SK-N-SH (cell line): ENCODE measurements at regions not wholly inside any gene's neighbourhood (a gene's known extent, or its start where the extent isn't known, plus 50 kb on each side); places are given as distances from the start of the nearest gene placed in this dataset.
"Not testable (repeated sequence)": the region's sequence is repeated elsewhere in the genome, so short reads cannot be mapped to it uniquely, and the experiment has no call there.

Experiments
- CTCF ChIA-PET: fragments of 300-600, 350-600 bp; formaldehyde crosslinking; extraction: SDS; loops from one replicate; lab custom pipeline; 2021; lab: Yijun Ruan, JAX
- POLR2A ChIA-PET: fragments of 350-600 bp; sonication (Branson Sonifier 250); formaldehyde crosslinking; extraction: SDS; loops from one replicate; lab custom pipeline; 2020; ENCODE audit warnings: antibody characterized with exemption, inconsistent platforms; lab: Yijun Ruan, JAX
- DNase-seq: peaks from one replicate; pipeline ENCODE4 v3.0.0; 2012
- H2AFZ ChIP-seq: fragments of 200-600 bp; sonication (generic); 2 replicates; pipeline ENCODE4 v1.8.1; 2016; ENCODE audit warnings: antibody characterized with exemption, mild to moderate bottlenecking, low read depth
- H3F3A ChIP-seq: fragments of 200-600 bp; sonication (generic); replicated peaks from 2 replicates; pipeline ENCODE3; 2016; ENCODE audit warnings: antibody characterized with exemption, mild to moderate bottlenecking; ENCODE audit not compliant: insufficient read depth
- H3K27ac ChIP-seq, 2 experiments: fragments of 200-500 bp in 1 of 2; fragments of 200-600 bp in 1 of 2; sonication (Bioruptor generic) in 1 of 2; sonication (generic), shearing (Covaris generic) in 1 of 2; 2 replicates each; pipeline versions ENCODE4 v1.5.1 to v1.6.1; 2014 to 2016; ENCODE audit warnings: low read depth in 2 of 2, inconsistent platforms in 1 of 2, low read length in 1 of 2, mild to moderate bottlenecking in 1 of 2, mixed read lengths in 1 of 2
- H3K27me3 ChIP-seq: fragments of 200-600 bp; sonication (generic), shearing (Covaris generic); 2 replicates; pipeline ENCODE4 v1.6.1; 2016; ENCODE audit warnings: mixed run types; ENCODE audit not compliant: insufficient read depth
- H3K36me3 ChIP-seq, 2 experiments: fragments of 200-500 bp in 1 of 2; fragments of 200-600 bp in 1 of 2; sonication (Bioruptor generic) in 1 of 2; sonication (generic) in 1 of 2; replicated peaks in 1 of 2; 2 replicates each; pipeline versions ENCODE3 to v1.5.1; 2014 to 2016; ENCODE audit warnings: low read length in 1 of 2, mild to moderate bottlenecking in 1 of 2; ENCODE audit not compliant: insufficient read depth in 2 of 2, control insufficient read depth in 1 of 2
- H3K4me1 ChIP-seq, 2 experiments: fragments of 200-500 bp in 1 of 2; fragments of 200-600 bp in 1 of 2; sonication (Bioruptor generic) in 1 of 2; sonication (generic), shearing (Covaris generic) in 1 of 2; 2 replicates each; pipeline versions ENCODE4 v1.5.1 to v1.6.1; 2014 to 2016; ENCODE audit warnings: low read depth in 1 of 2, low read length in 1 of 2, mixed run types in 1 of 2; ENCODE audit not compliant: insufficient read depth in 2 of 2, control insufficient read depth in 1 of 2
- H3K4me2 ChIP-seq: fragments of 200-600 bp; sonication (generic), shearing (Covaris generic); 2 replicates; pipeline ENCODE4 v1.6.1; 2017; ENCODE audit warnings: mixed run types
- H3K4me3 ChIP-seq, 2 experiments: fragments of 200-500 bp in 1 of 2; fragments of 200-600 bp in 1 of 2; sonication (Bioruptor generic) in 1 of 2; sonication (generic), shearing (Covaris generic) in 1 of 2; 2 replicates each; pipeline versions ENCODE4 v1.5.1 to v1.8.1; 2014 to 2016; ENCODE audit warnings: low read depth in 2 of 2, inconsistent platforms in 1 of 2, low read length in 1 of 2, mild to moderate bottlenecking in 1 of 2, mixed read lengths in 1 of 2, moderate library complexity in 1 of 2
- H3K79me2 ChIP-seq: fragments of 200-600 bp; sonication (generic); 2 replicates; pipeline ENCODE4 v1.8.1; 2017; ENCODE audit warnings: mild to moderate bottlenecking; ENCODE audit not compliant: insufficient read depth
- H3K9ac ChIP-seq: fragments of 200-600 bp; sonication (generic); 2 replicates; pipeline ENCODE4 v1.6.1; 2017; ENCODE audit warnings: mixed run types
- H3K9me2 ChIP-seq: fragments of 200-600 bp; sonication (generic); 2 replicates; pipeline ENCODE4 v1.6.1; 2017; ENCODE audit warnings: mixed run types
- H3K9me3 ChIP-seq: fragments of 200-600 bp; sonication (generic); 2 replicates; pipeline ENCODE4 v1.6.1; 2017; ENCODE audit warnings: mixed run types, mild to moderate bottlenecking, moderate library complexity
- H4K20me1 ChIP-seq: fragments of 200-600 bp; sonication (generic); 2 replicates; pipeline ENCODE4 v1.6.1; 2017; ENCODE audit warnings: mild to moderate bottlenecking, mixed run types; ENCODE audit not compliant: insufficient read depth
- FOSL2 ChIP-seq: IDR thresholded peaks from 2 replicates; pipeline ENCODE4 v1.4.0; 2012; ENCODE audit warnings: low read depth, mild to moderate bottlenecking, moderate library complexity, borderline replicate concordance
- FOXJ3 ChIP-seq: sonication (generic); formaldehyde crosslinking; IDR thresholded peaks from 2 replicates; pipeline ENCODE4 v1.5.1; 2020; ENCODE audit warnings: mild to moderate bottlenecking, missing genetic modification reagents
- GABPA ChIP-seq: IDR thresholded peaks from 2 replicates; pipeline ENCODE4 v1.4.0; 2012; ENCODE audit warnings: low read depth, mild to moderate bottlenecking
- GATA2 ChIP-seq: sonication (generic); formaldehyde crosslinking; IDR thresholded peaks from 2 replicates; pipeline ENCODE4 v1.5.0; 2020; ENCODE audit warnings: mild to moderate bottlenecking, missing genetic modification reagents
- MXI1 ChIP-seq: IDR thresholded peaks from 2 replicates; pipeline ENCODE4 v1.6.1; 2012; ENCODE audit warnings: mild to moderate bottlenecking, low read depth, low read length, improper control_type of control experiment
- NFIC ChIP-seq: IDR thresholded peaks from 2 replicates; pipeline ENCODE4 v1.4.0; 2012; ENCODE audit warnings: borderline replicate concordance
- NRF1 ChIP-seq: IDR thresholded peaks from 2 replicates; pipeline ENCODE4 v1.6.1; 2012; ENCODE audit warnings: low read depth, mild to moderate bottlenecking, low read length
- POLR2AphosphoS5 ChIP-seq: IDR thresholded peaks from 2 replicates; pipeline ENCODE4 v1.6.1; 2012; ENCODE audit warnings: low read depth, low read length
- RFX5 ChIP-seq: IDR thresholded peaks from 2 replicates; pipeline ENCODE4 v1.6.1; 2012; ENCODE audit warnings: mild to moderate bottlenecking, improper control_type of control experiment, low read length
- SIN3A ChIP-seq: IDR thresholded peaks from 2 replicates; pipeline ENCODE4 v1.6.1; 2012; ENCODE audit warnings: low read depth, mild to moderate bottlenecking, low read length, moderate library complexity, borderline replicate concordance
- SMC3 ChIP-seq: IDR thresholded peaks from 2 replicates; pipeline ENCODE4 v1.6.1; 2012; ENCODE audit warnings: low read depth, low read length, improper control_type of control experiment
- TAF1 ChIP-seq: IDR thresholded peaks from 2 replicates; pipeline ENCODE4 v1.6.1; 2012; ENCODE audit warnings: low read depth, mild to moderate bottlenecking, low read length, moderate library complexity, borderline replicate concordance
- TEAD4 ChIP-seq: IDR thresholded peaks from 2 replicates; pipeline ENCODE4 v1.4.0; 2012; ENCODE audit warnings: mild to moderate bottlenecking, borderline replicate concordance; ENCODE audit not compliant: insufficient read depth
- WGBS: methylation state at CpG from one replicate; pipeline ENCODE4 v1.1.6; 2017; ENCODE audit warnings: low lambda C conversion rate; 5-methylcytosine and 5-hydroxymethylcytosine counted together
- TF ChIP-seq, protein P1 (sequence below): IDR thresholded peaks from 2 replicates; pipeline ENCODE4 v1.6.1; 2012; ENCODE audit warnings: mild to moderate bottlenecking, low read depth, low read length, moderate library complexity

DNA sequence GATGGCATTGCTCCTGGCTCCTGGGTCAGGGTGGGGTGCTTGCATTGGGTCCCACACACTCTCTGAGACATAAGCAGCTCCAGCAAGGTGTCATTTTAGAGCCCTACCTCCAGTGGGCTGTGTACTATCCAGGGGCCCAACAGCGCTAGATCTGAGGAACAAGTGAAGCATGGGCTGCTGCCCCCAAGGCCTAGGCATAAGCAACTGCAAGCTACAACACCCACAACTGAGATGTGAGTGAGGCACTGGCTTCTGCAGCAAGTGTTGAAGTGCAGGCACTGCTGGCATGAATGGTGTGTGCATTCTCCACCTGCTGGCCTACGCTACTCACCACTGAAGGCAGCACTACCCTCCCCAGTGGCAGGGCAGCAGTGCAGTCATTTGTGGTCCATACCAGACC lies 81.0 kb upstream of the STK39 start:
- no CpG with 5 or more reads among the region's 2 CpGs for WGBS
- Histone ChIP-seq H3K27ac (no peak overlapping the region), H3K9me3 (0 out of 2 replicates have a peak, but pooled peaks cover 9% of the 10 kb centered on the region), H4K20me1 (no peaks in the 10 kb centered on the region), H2AFZ (no peak overlapping the region), H3K4me3 (no peak overlapping the region), H3K4me2 (no peak overlapping the region), H3K79me2 (no peaks in the 10 kb centered on the region), H3F3A (no peaks in the 10 kb centered on the region), H3K27me3 (no peaks in the 10 kb centered on the region)
- ChIA-PET CTCF (interaction anchor here (1.2 kb wide), 1 partner anchor 18 kb away, joined by 3 read pairs; no protein-coding TSS in a partner anchor), POLR2A (no interaction called here)
- TF ChIP-seq FOSL2 (no peak), TEAD4 (no peak), GATA2 (CRISPR knock-in tag) (no peak), TAF1 (no peak), FOXJ3 (CRISPR knock-in tag) (no peak), SIN3A (no peak)
- TF ChIP-seq, all 33 proteins: peak for 0
- H3K9me2 ChIP-seq: no peaks in the 10 kb centered on the region
- no peak overlapping the region for H3K9ac ChIP-seq
- H3K36me3 ChIP-seq: no peaks in the 10 kb centered on the region
- no peak for DNase-seq
- H3K4me1 ChIP-seq: no peaks in the 10 kb centered on the region

DNA sequence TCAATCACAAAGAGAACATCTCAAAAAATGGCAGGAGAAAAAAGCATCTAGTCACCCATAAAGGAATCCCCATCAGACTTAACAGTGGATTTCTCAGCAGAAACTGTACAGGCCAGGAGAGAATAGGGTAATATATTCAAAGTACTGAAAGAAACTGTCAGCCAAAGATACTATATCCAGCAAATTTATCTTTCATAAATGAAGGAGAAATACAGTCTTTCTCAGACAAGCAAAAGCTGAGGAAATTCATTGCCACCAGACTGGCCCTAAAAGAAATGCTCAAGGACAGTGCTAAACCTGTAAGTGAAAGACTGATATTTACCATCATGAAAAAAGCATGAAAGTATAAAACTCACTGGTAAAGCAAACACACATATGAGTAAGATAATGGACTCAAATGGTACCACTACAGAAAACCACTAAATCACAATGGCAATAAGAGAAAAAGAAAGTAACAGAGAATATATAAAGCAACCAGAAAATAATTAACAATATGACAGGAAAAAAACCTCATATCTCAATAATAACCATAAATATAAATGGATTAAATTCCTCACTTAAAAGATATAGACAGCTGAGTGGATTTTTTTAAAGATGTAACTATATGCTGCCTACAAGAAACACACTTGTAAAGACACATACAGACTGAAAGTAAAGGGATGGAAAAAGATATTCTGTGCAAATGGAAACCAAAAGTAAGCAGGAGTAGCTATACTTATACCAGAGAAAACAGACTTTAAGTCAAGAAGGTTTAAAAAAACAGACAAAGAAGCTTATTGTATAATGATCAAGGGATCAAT lies 83.4 kb upstream of the STK39 start:
- H3K9me3 ChIP-seq: 0 out of 2 replicates have a peak, but pooled peaks cover 9% of the 10 kb centered on the region
- H3K9me2 ChIP-seq: no peaks in the 10 kb centered on the region
- no peak for TF ChIP-seq GABPA
- no peak for TF ChIP-seq MXI1
- no peak for TF ChIP-seq RFX5
- TF ChIP-seq POLR2AphosphoS5: no peak
- TF ChIP-seq NRF1: no peak
- TF ChIP-seq, protein P1, sequence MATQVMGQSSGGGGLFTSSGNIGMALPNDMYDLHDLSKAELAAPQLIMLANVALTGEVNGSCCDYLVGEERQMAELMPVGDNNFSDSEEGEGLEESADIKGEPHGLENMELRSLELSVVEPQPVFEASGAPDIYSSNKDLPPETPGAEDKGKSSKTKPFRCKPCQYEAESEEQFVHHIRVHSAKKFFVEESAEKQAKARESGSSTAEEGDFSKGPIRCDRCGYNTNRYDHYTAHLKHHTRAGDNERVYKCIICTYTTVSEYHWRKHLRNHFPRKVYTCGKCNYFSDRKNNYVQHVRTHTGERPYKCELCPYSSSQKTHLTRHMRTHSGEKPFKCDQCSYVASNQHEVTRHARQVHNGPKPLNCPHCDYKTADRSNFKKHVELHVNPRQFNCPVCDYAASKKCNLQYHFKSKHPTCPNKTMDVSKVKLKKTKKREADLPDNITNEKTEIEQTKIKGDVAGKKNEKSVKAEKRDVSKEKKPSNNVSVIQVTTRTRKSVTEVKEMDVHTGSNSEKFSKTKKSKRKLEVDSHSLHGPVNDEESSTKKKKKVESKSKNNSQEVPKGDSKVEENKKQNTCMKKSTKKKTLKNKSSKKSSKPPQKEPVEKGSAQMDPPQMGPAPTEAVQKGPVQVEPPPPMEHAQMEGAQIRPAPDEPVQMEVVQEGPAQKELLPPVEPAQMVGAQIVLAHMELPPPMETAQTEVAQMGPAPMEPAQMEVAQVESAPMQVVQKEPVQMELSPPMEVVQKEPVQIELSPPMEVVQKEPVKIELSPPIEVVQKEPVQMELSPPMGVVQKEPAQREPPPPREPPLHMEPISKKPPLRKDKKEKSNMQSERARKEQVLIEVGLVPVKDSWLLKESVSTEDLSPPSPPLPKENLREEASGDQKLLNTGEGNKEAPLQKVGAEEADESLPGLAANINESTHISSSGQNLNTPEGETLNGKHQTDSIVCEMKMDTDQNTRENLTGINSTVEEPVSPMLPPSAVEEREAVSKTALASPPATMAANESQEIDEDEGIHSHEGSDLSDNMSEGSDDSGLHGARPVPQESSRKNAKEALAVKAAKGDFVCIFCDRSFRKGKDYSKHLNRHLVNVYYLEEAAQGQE: no peak
- no peak for TF ChIP-seq NFIC
- no peak for TF ChIP-seq SMC3
- no peak overlapping the region for H2AFZ ChIP-seq
- no peak overlapping the region for H3K4me2 ChIP-seq
- no peak overlapping the region for H3K9ac ChIP-seq
- ChIA-PET POLR2A (no interaction called here), CTCF (no interaction called here)
- no peaks in the 10 kb centered on the region for H3F3A ChIP-seq
- no peak overlapping the region for H3K27ac ChIP-seq
- no peak overlapping the region for H3K4me3 ChIP-seq
- no peaks in the 10 kb centered on the region for H3K27me3 ChIP-seq
- DNase-seq: no peak
- H3K36me3 ChIP-seq: no peaks in the 10 kb centered on the region
- no peaks in the 10 kb centered on the region for H3K4me1 ChIP-seq
- no peaks in the 10 kb centered on the region for H3K79me2 ChIP-seq
- no peaks in the 10 kb centered on the region for H4K20me1 ChIP-seq

DNA sequence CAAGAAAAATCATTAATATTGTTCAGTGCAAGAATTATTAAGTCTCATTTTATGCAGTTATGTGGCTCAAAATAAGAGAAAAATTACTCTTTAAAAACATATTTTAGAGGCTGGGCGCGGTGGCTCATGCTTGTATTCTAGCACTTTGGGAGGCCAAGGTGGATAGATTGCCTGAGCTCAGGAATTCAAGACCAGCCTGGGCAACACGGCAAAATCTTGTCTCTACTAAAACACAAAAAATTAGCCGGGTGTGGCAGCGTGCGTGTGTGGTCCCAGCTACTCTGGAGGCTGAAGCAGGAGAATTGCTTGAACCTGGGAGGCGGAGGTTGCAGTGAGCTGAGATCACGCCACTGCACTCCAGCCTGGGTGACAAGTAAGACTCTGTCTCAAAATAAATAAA lies 87.9 kb upstream of the STK39 start:
- H3K27me3 ChIP-seq, POLR2A ChIA-PET: not testable (repeated sequence)
- CTCF ChIA-PET: interaction anchor here (3.0 kb wide), 1 partner anchor 12 kb away, joined by 10 read pairs; no protein-coding TSS in a partner anchor

More for the DNA sequence above, 87.9 kb upstream of the STK39 start:
- H3F3A ChIP-seq, H3K9ac ChIP-seq, H2AFZ ChIP-seq, H3K36me3 ChIP-seq, H3K4me2 ChIP-seq, H3K4me3 ChIP-seq, H3K4me1 ChIP-seq, DNase-seq, H3K9me2 ChIP-seq, H3K9me3 ChIP-seq, H3K79me2 ChIP-seq, H3K27ac ChIP-seq, H4K20me1 ChIP-seq: not testable (repeated sequence)
- 87% methylated on average over 8 of the region's 8 CpGs for WGBS
